ENCODE measurements at regions not wholly inside any gene's neighbourhood (a gene's known extent, or its start where the extent isn't known, plus 50 kb on each side); places are given as distances from the start of the nearest gene placed in this dataset.

DNA sequence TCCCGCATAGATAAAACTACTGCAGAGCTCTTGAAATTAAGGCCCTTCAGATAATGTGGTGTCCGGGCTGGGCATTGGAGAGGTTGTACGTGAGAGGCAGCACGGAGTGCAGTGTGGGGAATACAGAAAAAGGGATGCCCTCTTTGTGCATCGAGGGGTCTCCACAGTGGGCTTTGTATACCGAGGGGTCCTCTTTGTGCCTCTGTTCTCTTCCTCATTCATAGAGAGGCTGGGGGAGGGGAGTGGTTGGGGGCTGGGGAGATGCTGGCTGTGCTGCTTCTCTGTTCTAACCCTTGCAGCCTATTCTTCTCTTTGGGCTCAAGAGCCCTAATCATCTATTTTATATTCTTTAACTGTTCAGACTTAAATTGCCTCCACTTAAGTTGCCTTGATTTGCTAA, 74.3 kb upstream of the NDN start:
- TF ChIP-seq POLR2A (IDR thresholded peaks at IDR 0.05) (no peak), CTCF (IDR thresholded peaks at IDR 0.05) (no peak)
